IMR-90 (cell line): ENCODE measurements at regions not wholly inside any gene's neighbourhood (a gene's known extent, or its start where the extent isn't known, plus 50 kb on each side); places are given as distances from the start of the nearest gene placed in this dataset.

Experiments used
- BHLHE40 ChIP-seq: fragments of 150-350 bp; IDR thresholded peaks from 2 replicates; pipeline ENCODE4 v1.6.1; 2016; ENCODE audit warnings: mild to moderate bottlenecking, low read depth, low read length
- CEBPB ChIP-seq: IDR thresholded peaks from 2 replicates; pipeline ENCODE4 v1.6.1; 2012; ENCODE audit warnings: low read depth, low read length, improper control_type of control experiment
- CTCF ChIP-seq: conservative IDR thresholded peaks from 2 replicates; pipeline ENCODE4 v1.5.1; 2012; ENCODE audit warnings: mild to moderate bottlenecking, low read depth, low read length, improper control_type of control experiment
- ELK1 ChIP-seq: fragments of 150-350 bp; IDR thresholded peaks from 2 replicates; pipeline ENCODE4 v1.6.1; 2016; ENCODE audit warnings: low read depth, mild to moderate bottlenecking, low read length, moderate library complexity, borderline replicate concordance
- FOS ChIP-seq: fragments of 150-350 bp; IDR thresholded peaks from 2 replicates; pipeline ENCODE4 v1.6.1; 2016; ENCODE audit warnings: low read depth, low read length
- MAFK ChIP-seq: IDR thresholded peaks from 2 replicates; pipeline ENCODE4 v1.6.1; 2012; ENCODE audit warnings: low read depth, low read length, improper control_type of control experiment
- MXI1 ChIP-seq: IDR thresholded peaks from 2 replicates; pipeline ENCODE4 v1.6.1; 2012; ENCODE audit warnings: low read depth, mild to moderate bottlenecking, low read length, moderate library complexity, borderline replicate concordance
- POLR2A ChIP-seq: IDR thresholded peaks from 2 replicates; pipeline ENCODE4 v1.6.1; 2012; ENCODE audit warnings: mild to moderate bottlenecking, low read depth, low read length
- RAD21 ChIP-seq: IDR thresholded peaks from 2 replicates; pipeline ENCODE4 v1.6.1; 2012; ENCODE audit warnings: low read length, improper control_type of control experiment
- RCOR1 ChIP-seq: IDR thresholded peaks from 2 replicates; pipeline ENCODE4 v1.6.1; 2012; ENCODE audit warnings: mild to moderate bottlenecking, low read length, improper control_type of control experiment; ENCODE audit not compliant: insufficient replicate concordance
- RFX5 ChIP-seq: IDR thresholded peaks from 2 replicates; pipeline ENCODE4 v1.8.0; 2012; ENCODE audit warnings: low read depth, mild to moderate bottlenecking, low read length, moderate library complexity
- USF2 ChIP-seq: fragments of 150-350 bp; IDR thresholded peaks from 2 replicates; pipeline ENCODE4 v1.6.1; 2017; ENCODE audit warnings: mild to moderate bottlenecking, antibody characterized with exemption, low read length, low read depth

- TF ChIP-seq RAD21 (no peak; the same call in 1 of the 2 replicates), CTCF (no peak), MXI1 (no peak), RCOR1 (no peak), POLR2A (no peak), RFX5 (no peak), CEBPB (no peak), MAFK (no peak; the same call in 1 of the 2 replicates), ELK1 (no peak), FOS (peak; percentile 59; the same call in 1 of the 2 replicates), BHLHE40 (no peak), USF2 (no peak)
These were observed 92.5 kb downstream of the VCPKMT start for GRCh38 chr14:50023671-50024490.
